HL-60 (cell line): ENCODE measurements at regions not wholly inside any gene's neighbourhood (a gene's known extent, or its start where the extent isn't known, plus 50 kb on each side); places are given as distances from the start of the nearest gene placed in this dataset.

ENCODE experiments used
- GABPA ChIP-seq: IDR thresholded peaks from 2 replicates; pipeline ENCODE4 v1.6.1; 2012; ENCODE audit warnings: low read depth
- POLR2AphosphoS5 ChIP-seq: IDR thresholded peaks from 2 replicates; pipeline ENCODE4 v1.6.1; 2012; ENCODE audit warnings: low read depth
- SPI1 ChIP-seq: IDR thresholded peaks from 2 replicates; pipeline ENCODE4 v1.6.1; 2012; ENCODE audit warnings: low read depth, mild to moderate bottlenecking, borderline replicate concordance
- TF ChIP-seq, protein P1 (sequence below): IDR thresholded peaks from one replicate; pipeline ENCODE4 v1.5.1; 2011; ENCODE audit warnings: low read length, control low read depth, inconsistent platforms; ENCODE audit not compliant: insufficient read depth
- TF ChIP-seq, protein P2 (sequence below): IDR thresholded peaks from 2 replicates; pipeline ENCODE4 v1.6.1; 2012; ENCODE audit warnings: low read depth; ENCODE audit not compliant: insufficient replicate concordance

DNA sequence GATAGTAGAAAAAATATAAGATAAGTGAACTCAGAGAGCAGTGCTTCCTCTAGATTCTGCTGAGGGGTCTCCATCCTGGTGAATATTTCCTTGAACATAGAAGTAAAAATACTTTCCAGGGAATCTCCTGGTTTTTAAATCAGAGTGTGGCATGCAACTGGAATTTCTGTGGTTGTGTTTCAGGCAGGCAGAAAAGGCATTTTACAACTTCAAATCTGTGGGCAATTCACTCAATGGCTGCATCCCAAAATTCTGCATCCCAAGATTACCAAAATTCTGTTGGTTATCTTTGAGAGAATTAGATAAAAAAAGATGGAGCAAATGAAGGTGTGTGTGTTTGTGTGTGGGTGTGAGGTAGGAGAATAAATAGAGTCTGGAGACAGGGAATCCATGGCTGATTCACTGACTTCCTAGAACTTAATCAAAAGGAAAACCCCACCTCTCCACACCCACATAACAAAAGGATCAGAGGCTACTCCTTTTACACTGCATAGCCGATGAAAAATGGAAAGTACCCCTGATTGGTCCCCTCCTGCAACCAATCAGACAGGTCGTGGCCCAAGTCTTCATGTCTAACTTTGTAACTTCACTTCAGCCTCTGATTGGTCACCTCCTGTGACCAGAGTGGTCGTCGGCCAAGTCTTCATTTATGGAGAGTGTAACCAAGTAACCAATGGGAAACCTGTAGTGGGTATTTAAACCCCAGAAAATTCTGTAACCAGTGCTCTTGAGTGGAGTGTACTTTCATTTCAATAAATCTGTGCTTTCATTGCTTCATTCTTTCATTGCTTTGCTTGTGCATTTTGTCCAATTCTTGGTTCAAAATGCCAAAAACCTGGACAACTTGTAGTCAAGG lies 112.8 kb downstream of the DLEU7 start:
- TF ChIP-seq, protein P1, sequence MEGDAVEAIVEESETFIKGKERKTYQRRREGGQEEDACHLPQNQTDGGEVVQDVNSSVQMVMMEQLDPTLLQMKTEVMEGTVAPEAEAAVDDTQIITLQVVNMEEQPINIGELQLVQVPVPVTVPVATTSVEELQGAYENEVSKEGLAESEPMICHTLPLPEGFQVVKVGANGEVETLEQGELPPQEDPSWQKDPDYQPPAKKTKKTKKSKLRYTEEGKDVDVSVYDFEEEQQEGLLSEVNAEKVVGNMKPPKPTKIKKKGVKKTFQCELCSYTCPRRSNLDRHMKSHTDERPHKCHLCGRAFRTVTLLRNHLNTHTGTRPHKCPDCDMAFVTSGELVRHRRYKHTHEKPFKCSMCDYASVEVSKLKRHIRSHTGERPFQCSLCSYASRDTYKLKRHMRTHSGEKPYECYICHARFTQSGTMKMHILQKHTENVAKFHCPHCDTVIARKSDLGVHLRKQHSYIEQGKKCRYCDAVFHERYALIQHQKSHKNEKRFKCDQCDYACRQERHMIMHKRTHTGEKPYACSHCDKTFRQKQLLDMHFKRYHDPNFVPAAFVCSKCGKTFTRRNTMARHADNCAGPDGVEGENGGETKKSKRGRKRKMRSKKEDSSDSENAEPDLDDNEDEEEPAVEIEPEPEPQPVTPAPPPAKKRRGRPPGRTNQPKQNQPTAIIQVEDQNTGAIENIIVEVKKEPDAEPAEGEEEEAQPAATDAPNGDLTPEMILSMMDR = no peak
- no peak for TF ChIP-seq POLR2AphosphoS5
- no peak for TF ChIP-seq GABPA
- TF ChIP-seq, protein P2, sequence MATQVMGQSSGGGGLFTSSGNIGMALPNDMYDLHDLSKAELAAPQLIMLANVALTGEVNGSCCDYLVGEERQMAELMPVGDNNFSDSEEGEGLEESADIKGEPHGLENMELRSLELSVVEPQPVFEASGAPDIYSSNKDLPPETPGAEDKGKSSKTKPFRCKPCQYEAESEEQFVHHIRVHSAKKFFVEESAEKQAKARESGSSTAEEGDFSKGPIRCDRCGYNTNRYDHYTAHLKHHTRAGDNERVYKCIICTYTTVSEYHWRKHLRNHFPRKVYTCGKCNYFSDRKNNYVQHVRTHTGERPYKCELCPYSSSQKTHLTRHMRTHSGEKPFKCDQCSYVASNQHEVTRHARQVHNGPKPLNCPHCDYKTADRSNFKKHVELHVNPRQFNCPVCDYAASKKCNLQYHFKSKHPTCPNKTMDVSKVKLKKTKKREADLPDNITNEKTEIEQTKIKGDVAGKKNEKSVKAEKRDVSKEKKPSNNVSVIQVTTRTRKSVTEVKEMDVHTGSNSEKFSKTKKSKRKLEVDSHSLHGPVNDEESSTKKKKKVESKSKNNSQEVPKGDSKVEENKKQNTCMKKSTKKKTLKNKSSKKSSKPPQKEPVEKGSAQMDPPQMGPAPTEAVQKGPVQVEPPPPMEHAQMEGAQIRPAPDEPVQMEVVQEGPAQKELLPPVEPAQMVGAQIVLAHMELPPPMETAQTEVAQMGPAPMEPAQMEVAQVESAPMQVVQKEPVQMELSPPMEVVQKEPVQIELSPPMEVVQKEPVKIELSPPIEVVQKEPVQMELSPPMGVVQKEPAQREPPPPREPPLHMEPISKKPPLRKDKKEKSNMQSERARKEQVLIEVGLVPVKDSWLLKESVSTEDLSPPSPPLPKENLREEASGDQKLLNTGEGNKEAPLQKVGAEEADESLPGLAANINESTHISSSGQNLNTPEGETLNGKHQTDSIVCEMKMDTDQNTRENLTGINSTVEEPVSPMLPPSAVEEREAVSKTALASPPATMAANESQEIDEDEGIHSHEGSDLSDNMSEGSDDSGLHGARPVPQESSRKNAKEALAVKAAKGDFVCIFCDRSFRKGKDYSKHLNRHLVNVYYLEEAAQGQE = no peak
- TF ChIP-seq SPI1 = no peak
